GM21367 (cell line): ENCODE measurements at regions not wholly inside any gene's neighbourhood (a gene's known extent, or its start where the extent isn't known, plus 50 kb on each side); places are given as distances from the start of the nearest gene placed in this dataset.

Experiments used
- ATAC-seq: cut with Tn5 transposase; IDR thresholded peaks from one replicate; pipeline ENCODE4 v1.9.1; 2021; ENCODE audit not compliant: unreplicated experiment

DNA sequence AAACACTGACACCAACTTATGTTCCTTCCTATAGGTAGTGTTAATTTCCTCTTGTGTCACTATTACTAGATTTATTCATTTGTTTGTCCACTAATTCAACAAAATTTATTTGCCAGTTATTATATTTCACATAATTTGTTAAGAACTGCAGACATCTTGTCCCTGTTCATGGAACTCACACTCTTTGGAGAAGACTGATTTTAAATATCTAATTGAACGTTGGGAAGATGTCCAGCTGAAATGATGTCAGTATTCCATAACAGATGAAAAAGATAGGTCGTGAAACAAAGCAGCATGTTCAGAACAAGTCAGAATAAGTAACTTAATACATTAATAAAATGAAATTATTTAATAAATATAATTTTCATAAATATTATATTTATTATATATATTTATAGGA is 873.1 kb upstream of the PHF14 start:
- ATAC-seq, result no peak

DNA sequence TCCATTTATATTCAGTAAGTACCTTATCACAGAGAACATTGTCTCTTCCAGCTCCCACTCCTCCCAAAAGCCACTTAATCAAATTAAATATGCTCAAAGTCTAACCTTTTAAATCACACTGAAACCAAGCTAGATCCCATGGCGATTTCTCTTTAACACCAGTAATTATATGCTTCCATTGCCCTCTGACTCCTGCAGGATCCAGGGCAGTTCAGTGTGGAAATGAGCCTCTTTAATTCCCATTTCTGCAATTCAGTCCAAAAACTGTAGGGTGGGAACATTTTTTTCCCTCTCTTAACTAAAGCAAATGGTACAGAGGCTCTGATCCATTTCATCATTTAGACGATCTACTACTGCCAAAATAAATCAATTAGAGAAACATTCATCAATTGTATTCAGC is 872.3 kb upstream of the PHF14 start:
- ATAC-seq, result no peak

DNA sequence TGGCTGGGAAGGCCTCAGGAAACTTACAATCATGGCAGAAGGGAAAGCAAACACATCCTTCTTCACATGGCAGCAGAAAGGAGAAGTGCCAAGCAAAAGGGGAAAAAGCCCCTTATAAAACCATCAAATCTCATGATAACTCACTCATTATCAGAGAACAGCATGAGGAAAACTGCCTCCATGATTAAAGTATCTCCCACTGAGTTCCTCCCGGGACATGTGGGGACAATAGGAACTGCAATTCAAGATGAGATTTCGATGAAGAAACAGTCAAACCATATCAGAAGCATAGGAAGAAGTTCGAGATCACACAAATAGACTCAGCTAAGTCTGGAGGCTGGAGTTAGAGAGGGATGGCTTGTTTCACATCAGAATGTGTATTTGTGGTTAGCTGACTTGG is 869.4 kb upstream of the PHF14 start:
- no peak for ATAC-seq

DNA sequence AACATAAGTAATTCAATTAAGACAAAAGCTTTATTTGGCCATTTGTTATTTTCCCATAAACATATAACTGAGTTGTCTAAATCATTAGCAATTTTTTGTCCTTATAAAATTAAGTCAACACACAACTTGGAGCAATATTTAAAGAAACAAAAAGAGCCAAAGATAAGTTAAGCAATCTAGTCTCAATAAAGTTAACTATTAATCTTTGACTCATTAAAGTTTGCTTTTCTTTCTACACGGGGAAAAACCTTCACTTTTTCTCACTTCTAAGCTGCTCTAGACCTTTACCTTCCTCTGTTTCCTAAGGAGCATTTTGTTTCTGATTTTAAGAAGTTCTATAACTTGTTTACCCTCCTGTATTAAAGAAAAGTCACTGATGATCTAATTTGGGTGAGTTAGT is 867.1 kb upstream of the PHF14 start:
- ATAC-seq, result no peak

DNA sequence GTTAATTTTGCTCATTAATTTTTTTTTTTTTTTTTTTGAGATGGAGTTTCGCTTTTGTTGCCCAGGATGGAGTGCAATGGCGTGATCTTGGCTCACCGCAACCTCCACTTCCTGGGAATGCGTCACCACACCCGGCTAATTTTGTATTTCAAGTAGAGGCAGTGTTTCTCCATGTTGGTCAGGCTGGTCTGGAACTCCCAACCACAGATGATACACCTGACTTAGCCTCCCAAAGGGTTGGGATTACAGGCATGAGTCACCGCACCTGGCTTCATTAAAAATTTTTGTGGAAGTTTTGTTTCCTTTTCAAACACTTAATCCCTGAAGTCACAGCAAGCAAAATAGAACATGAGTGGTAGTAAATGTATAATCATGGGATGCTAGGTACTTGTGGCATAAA is 857.2 kb upstream of the PHF14 start:
- no peak for ATAC-seq

DNA sequence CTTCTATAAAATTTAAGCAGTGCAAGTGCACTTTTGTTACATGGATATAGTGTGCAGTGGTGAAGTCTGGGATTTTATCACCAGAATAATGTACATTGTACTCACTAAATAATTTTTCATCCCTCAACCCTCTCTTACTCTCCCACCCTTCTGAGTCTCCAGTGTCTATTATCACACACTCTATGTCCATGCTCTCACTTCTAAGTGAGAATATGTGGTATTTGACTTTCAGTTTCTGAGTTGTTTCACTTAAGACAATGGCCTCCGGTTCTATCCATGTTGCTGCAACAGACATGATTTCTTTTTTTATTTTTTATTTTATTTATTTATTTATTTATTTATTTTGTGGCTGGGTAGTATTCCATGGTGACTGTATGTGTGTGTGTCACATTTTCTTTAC is 855.9 kb upstream of the PHF14 start:
- no peak for ATAC-seq

DNA sequence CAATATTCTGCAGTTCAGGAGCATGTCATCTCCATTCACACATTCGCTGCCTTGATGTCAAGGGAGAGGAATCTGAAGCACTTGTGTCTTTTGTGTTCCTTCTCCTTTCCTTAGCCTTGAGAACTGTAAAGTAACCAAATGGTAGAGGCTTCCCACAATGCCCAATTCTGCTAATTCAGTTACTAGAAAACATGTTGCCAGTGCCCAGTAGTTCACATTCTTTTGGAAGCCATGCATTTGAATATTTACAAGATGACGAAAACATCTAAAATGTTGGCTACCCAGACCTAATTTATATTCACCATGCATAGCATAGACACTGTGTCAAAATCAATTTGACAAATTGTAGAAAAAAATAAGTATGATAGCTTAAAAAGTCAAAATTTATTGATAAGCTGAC is 852.7 kb upstream of the PHF14 start:
- no peak for ATAC-seq

DNA sequence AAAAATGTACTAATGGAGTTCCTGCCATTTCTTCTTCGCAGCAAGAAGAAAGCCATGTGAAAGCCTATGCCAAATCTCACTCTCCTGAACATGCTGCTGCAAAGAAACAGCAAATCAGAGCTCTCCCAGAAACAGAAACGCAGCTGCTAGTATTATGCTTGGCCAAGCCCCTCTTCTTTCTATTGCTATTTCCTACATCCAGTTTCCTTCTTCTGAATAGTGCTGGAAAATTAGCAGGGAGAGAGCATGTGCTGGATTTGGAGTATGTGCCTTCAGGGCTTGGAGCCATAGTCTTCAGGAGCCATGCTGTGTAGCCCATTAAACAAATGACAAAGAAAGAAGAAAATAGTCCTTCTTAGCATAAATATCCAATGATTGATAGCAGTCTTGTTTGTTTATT is 852.0 kb upstream of the PHF14 start:
- ATAC-seq, result no peak

DNA sequence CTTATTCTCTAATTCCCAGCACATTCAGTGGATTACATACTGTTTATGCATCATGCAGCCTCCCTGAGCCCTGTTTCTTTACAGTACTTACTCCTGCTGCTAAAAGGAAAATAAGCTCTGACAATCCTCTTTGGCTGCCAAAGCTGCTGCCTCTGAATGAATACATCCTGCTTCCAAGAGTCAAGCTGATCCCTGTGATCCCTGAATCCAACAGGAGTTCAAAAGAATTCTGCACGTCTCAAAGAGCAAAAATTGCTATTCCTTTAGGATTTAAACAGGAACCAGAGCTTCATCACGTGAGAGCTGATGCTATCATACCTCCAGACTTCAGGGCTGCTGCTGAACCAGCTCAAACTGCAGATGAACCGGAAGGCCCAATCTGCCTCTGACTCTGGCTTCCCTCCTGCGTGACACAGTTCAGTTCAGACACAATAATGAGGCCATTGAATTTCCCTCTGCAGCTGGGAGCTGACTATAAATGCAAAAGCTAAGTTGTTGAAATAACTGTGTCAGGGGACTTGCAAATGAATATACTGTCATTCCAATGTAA is 851.0 kb upstream of the PHF14 start:
- ATAC-seq, result no peak

DNA sequence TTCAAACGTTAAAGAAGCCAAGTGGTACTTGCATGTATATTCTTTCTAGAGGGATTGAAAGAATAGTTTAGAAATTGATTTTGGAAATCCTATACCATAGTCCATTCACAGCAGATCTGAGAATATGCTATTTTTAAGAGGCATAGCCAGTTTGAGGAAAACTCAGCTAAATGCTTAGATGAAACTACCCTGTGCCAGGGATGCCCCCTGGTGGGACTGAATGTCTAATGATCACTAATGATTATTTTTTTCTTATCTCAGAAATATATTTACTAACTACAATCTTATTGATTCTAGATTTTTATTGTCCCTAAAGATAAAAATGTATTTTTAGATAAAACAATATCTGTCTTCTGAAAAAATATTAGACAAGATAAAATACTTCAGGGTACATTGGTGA is 844.9 kb upstream of the PHF14 start:
- no peak for ATAC-seq

DNA sequence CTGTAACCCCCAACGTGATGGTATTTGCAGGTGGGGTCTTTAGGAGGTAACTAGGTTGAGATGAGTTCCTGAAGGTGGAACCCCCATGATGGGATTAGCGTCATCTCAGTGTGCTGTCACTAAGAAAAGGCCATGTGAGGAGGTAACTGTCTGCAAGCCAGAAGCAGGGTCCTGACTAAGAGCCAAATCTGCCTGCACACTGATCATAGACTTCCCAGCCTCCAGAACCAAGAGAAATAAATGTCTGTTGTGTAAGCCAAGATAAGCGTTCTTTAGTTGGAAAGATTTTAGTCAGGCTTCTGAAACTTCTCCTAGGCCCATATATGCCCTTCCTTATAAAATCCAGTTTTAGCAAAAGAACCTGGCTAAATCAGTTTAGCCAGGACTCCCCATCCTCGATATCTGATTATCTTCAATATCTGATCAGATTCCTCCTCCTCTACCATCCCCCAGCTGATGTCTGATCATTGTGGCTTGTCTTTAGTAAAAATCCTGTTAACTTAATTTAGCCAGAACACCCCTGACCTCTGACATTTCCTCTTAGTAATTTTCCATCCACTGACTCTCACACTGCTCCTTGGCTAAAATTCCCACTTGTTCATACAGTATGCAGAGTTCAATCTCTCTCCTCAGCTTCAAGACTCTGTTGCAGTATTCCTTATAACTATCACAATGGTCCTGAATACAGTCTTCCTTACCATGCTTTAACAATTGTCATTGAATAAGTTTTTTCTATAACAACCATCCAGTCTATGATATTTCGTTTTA is 835.4 kb upstream of the PHF14 start:
- ATAC-seq, result no peak

DNA sequence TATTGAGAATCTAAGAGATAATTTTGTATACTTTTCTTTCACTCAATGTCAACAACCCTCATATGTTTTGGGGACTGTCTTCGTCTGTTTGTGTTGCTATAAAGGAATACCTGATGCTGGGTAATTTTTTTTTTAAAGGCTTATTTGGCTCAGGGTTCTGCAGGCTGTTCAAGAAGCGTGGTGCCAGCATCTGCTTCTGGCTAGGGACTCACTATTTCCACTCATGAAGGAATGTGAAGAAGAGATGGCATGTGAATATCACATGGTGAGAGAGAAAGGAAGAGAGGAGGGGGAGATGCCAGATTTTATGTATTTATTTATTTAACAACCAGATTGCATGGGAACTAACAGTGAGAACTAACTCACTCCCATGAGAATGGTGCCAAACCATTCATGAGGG is 827.4 kb upstream of the PHF14 start:
- ATAC-seq, result no peak

DNA sequence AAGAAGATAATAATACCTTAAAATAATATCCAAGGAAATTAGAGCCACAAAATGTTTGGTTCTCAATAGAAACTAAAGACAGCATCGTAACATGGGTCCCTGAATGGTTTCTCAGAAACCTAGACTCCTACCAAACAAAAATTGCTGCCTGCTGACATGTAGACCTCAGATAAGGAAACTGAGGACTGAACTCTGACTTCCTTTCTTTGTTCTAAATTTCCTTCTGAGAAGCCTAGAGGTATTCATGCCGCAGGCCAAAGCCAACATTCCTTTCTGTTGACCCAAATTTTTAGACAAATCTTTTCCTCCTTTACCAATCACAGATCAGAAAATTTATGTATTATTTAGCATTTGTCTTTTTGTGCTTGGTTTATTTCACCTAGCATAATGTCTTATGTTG is 816.7 kb upstream of the PHF14 start:
- ATAC-seq, result no peak

DNA sequence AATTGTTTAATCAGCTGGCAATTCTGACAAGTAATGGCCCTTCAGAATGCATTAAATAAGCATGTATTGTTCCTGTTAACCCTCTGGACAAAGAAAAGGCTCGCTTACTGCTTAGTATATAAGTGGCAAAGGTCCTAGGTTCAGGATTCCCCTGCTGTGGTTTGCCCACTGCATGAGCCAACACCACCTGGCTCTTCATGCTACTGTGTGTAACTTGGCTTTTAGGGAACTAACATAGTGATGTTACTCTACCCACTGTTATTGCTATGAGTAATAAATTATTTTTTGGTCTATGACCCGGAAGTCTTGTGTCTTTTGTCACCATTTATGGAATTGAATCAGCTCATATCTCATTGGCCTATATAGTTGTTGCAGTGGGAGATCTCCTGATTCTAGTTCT is 791.7 kb upstream of the PHF14 start:
- no peak for ATAC-seq

DNA sequence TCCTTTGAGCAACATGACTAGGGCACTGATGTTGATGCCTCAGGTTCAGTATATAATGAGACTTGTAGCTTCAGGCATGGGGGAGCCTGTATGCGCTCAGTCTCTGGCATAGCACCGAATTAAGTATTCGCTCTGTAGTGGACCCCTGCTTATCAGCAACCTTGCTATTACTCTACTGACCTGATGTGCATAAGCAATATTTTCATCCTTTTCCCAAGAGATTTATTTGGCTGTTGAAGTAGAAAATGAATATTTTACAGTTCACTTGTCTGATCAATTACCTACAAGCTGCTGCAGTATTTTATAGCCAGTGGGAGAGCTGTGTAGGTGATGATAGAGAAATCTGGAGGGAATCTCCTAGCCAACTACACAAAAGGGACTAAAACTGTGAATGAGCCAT is 781.6 kb upstream of the PHF14 start:
- ATAC-seq, result no peak

DNA sequence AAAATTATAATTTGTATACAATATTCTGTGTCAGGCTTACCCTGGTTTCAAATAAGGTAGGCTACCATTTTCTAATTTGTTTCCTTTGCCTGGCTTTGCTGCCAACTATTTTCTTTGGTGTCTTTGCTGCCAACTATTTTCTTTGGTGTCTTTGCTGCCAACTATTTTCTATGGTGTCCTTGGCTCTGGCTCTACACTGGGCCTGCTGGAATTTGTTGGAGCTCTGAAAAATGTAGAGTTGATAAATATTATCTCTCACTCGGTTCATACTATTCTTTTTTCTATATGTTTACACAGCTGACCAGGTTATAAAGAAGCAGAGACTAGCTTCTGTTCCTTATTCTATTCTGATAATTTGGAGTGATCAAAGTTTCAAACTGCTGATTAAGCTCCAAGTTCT is 768.0 kb upstream of the PHF14 start:
- no peak for ATAC-seq

DNA sequence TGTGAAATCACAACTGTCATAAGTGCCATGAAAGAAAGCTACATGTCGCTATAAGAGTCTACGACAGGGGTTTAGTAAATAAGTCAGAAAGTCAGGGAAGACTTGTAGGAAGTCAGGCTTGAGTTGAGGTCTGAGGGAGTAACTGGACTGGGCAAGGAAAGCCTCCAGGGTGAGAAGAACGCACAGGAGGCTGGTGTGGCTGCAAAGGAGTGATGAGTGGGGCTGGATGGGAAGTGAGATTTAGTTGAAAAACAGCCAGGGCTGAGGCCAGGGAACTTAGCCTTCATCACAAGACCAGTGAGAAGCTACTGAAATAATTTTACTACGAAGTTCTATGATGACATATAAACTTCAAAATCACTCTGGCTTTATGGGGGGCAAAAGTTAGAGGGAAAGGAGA is 763.7 kb upstream of the PHF14 start:
- ATAC-seq, result no peak

DNA sequence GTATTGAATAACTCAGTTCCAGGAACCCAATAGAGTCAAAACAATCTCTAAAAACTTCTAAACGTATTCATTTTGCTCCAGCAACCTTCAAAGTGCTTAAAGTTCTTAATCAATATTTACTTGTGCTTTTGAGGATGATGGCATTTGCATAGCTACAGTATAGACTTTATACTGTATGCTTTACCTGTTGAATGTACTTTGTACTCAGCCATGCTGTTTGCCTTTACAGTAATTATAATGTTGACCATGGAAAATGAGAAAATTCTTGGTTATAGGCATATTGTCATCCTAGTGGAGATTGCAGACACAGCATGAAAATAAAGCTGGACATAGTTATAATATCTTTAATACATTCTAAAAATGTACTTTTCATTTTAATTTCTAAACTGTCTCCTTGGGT is 762.7 kb upstream of the PHF14 start:
- ATAC-seq, result no peak

DNA sequence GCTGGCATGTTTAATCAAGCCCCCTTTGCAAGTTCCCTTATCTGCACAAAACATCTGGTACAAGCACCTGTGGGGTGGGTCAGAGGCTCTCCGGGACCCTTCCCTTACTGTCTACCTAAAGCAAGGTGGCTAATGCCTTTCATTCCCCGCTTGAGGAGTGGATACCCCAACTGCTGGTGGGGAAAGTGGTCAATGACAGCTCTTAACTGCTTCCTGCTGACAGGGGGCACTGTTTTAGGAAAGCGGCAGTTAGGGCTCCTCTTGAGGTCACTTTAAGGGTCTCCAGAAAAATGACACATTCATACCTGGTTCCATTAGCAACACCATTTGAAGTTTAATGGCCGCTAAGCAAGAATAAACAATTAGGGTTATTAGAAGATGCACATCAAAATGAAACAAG is 761.8 kb upstream of the PHF14 start:
- no peak for ATAC-seq

DNA sequence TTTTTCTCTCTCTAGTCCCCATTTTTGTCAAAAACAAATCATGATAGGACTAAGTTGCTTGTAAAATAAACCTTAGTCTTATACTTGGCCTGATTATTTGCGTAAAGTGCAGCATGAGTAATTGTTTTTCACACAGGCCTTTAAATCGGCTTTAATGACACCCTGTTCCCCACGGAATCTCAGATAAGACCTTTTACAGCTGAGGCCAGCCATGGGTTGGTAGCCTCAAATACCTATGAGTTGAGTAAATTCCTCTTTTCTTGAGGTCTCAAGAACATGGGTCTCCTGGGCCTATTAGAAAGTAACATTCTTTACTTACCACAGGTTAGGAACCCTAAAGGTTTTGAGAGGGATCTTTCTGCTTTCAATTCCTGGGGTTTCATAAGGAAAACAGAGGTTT is 761.0 kb upstream of the PHF14 start:
- no peak for ATAC-seq

DNA sequence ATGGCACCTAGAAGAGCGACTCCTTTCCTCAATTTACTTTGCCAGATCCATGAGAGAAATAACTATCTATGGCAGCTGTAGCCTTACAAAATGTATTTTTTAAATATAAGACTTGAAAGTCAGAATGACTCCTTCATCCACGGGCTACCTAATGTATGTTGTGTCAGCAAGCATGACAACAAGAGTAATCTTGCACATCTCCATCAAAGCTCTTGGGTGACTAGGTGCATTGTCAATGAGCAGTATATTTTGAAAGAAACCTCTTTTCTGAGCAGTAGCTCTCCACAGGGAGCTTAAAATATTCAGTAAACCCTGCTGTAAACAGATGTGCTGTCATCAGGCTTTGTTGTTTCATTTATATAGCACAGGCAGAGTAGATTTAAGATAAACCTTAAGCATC is 757.2 kb upstream of the PHF14 start:
- ATAC-seq, result no peak

DNA sequence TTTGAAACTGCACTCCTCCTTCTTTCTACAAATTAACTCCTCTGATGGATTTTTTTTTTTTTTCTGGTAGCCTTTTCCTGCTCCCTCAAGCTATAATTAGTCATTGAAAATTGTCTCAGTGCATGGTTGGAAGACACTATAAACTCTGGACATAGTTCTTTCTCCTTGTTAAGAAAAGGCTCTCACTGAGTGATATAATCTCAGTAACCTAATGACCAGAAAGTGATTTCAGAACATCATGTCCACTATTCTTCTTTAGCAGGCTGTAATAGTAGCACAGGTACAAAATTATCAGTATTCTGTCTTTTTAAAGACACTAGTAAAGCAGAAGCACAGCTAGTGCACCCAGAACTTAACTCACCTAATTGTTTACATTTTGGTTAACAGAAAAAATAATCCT is 752.6 kb upstream of the PHF14 start:
- ATAC-seq, result no peak

DNA sequence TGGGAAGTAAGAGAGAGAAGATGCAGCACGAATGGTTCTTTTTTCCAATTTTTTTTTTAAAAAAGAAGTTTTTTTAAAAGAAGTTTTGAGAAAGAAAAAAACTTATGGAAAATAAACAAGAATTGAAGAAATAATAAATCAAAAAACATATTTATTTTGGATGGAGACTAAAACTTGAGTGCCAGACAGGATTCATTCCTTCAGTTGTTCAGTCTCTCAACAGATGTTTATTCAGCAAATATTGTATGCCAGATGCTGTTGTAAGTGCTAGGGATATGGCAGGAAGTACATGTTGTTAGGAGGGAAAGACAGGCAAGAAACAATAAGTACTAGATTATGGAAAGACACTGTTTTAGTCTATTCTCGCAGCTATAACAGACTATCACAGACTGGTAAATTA is 750.7 kb upstream of the PHF14 start:
- ATAC-seq, result no peak
